ENCODE measurements at regions not wholly inside any gene's neighbourhood (a gene's known extent, or its start where the extent isn't known, plus 50 kb on each side); places are given as distances from the start of the nearest gene placed in this dataset.

GRCh38 chr6:106827081-106827480 is 147.4 kb downstream of the CD24 start:
- TF ChIP-seq POLR2AphosphoS5 (IDR thresholded peaks at IDR 0.05; ENCODE audit: low read depth) (no peak), CTCF (conservative IDR thresholded peaks at IDR 0.05; ENCODE audit: low read depth in 2 of 2) (no peak), EZH2 (IDR thresholded peaks at IDR 0.05; ENCODE audit: low read depth, unreplicated experiment) (no peak), EZH2phosphoT487 (IDR thresholded peaks at IDR 0.05; ENCODE audit: unreplicated experiment) (no peak), JUNB (IDR thresholded peaks at IDR 0.05; ENCODE audit: unreplicated experiment) (no peak), ZNF331 (CRISPR knock-in tag; IDR thresholded peaks at IDR 0.05; ENCODE audit: low read depth) (no peak), ETS1 (IDR thresholded peaks at IDR 0.05) (no peak), CREB1 (CRISPR knock-in tag; IDR thresholded peaks at IDR 0.05; ENCODE audit: low read depth) (no peak), NANOG (IDR thresholded peaks at IDR 0.05; ENCODE audit: borderline replicate concordance) (no peak), REST (IDR thresholded peaks at IDR 0.05; ENCODE audit: unreplicated experiment) (no peak), ZNF462 (CRISPR knock-in tag; IDR thresholded peaks at IDR 0.05) (no peak), ZNF114 (CRISPR knock-in tag; IDR thresholded peaks at IDR 0.05) (no peak)

All from GM23338 (cell line).